ENCODE measurements at regions not wholly inside any gene's neighbourhood (a gene's known extent, or its start where the extent isn't known, plus 50 kb on each side); places are given as distances from the start of the nearest gene placed in this dataset.

GRCh38 chr14:106207316-106207715 lies 680.9 kb downstream of the TMEM121 start:
- TF ChIP-seq, protein P1, sequence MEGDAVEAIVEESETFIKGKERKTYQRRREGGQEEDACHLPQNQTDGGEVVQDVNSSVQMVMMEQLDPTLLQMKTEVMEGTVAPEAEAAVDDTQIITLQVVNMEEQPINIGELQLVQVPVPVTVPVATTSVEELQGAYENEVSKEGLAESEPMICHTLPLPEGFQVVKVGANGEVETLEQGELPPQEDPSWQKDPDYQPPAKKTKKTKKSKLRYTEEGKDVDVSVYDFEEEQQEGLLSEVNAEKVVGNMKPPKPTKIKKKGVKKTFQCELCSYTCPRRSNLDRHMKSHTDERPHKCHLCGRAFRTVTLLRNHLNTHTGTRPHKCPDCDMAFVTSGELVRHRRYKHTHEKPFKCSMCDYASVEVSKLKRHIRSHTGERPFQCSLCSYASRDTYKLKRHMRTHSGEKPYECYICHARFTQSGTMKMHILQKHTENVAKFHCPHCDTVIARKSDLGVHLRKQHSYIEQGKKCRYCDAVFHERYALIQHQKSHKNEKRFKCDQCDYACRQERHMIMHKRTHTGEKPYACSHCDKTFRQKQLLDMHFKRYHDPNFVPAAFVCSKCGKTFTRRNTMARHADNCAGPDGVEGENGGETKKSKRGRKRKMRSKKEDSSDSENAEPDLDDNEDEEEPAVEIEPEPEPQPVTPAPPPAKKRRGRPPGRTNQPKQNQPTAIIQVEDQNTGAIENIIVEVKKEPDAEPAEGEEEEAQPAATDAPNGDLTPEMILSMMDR (IDR thresholded peaks at IDR 0.05): no peak
- TF ChIP-seq POLR2A (IDR thresholded peaks at IDR 0.05) (no peak), EP300 (IDR thresholded peaks at IDR 0.05) (no peak)
